Posterior cingulate gyrus (tissue), 11 donors: ENCODE measurements at regions not wholly inside any gene's neighbourhood (a gene's known extent, or its start where the extent isn't known, plus 50 kb on each side); places are given as distances from the start of the nearest gene placed in this dataset.
"Not testable (repeated sequence)": the region's sequence is repeated elsewhere in the genome, so short reads cannot be mapped to it uniquely, and the experiment has no call there.

Experiments used
- DNase-seq, 10 donors: peaks; one replicate each; pipeline versions ENCODE4 v3.0.0 to v3.0.0-alpha.2; 2020 to 2021; ENCODE audit warnings: mixed read lengths in 3 of 10
- intact Hi-C: fragments of 100-400 bp; cut with DNase I; formaldehyde crosslinking; loops from one replicate; pipeline ENCODE4 v1.15.1; 2023

DNA sequence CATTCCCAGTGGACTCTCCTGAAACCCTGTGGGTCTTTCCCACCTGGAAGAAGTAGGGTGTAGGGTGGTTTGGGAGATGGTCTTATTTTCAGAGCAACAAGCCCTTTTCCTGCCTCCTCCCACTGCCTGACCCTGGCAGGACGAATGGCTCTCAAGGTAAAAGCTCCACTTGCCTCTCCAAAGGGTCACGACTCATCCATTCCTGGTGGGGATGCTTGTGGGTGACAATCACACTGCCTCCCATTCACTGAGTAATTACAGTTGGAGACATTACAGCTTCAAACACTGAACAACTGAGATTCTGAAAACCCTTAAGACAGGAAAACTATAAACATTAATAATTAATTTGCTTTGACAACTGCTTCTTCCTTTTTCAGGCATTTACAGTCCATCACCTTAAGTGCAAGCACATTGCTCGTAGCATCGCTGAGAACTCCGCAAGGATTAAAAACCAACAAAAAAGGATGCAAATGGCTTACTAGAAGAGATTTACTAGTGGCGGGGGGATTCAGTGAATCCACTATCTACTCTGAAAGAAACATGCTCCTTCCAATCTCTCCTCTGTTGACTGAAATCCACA, 199.6 kb upstream of the IRS2 start:
- DNase-seq, result no peak

DNA sequence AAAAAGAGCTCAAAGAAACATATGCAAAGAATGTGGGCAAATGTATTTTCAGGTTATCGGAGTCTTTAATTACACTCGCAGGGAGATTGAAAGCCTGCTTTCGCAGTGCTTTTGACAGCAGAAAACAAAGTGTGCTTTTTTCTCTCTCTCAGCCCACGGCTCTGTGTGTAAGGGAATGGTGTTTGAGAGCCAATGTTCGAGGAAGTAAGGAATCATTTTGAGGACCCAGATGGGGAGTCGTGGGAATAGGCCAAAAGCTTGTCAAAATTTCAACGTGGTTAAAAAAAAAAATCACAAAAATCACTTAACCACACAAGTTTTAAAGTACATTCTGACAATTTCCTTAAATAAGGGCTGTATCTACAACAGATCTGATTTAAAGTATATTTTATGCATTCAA, 197.1 kb upstream of the IRS2 start:
- intact Hi-C loops, result no loop called here
- DNase-seq, result no peak

More for the DNA sequence above, 199.6 kb upstream of the IRS2 start:
- intact Hi-C loops, result no loop called here

GRCh38 chr13:109981000-109981399, 194.6 kb upstream of the IRS2 start:
- peak in 1 of 10 donors; percentile 16 for DNase-seq
- intact Hi-C loops, result no loop called here

- DNase-seq, intact Hi-C loops: not testable (repeated sequence)
Observed at GRCh38 chr13:109979676-109980075, 193.3 kb upstream of the IRS2 start.

DNA sequence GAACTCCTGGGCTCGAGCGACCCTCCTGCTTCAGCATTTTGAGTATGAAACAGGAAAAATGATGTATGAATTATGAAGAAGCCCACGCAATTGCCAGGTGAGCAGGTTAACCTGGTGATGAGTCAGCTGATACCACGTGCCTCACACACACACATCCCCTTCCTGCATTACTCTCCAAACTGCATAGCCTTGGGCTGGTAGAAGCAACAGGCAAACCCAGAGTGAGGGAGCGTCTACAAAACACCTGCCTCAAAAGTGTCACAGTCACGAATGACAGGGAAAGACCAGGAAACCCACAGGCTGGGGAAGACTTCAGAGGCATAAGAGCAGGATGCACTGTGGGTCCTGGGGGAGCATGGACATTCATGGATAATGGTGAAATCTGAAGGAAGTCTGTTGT, 192.8 kb upstream of the IRS2 start:
- intact Hi-C loops, result no loop called here
- DNase-seq, result no peak

GRCh38 chr13:109977212-109977968, 191.0 kb upstream of the IRS2 start:
- peak in 1 of 10 donors; percentile 37 for DNase-seq
- intact Hi-C loops, result no loop called here

DNA sequence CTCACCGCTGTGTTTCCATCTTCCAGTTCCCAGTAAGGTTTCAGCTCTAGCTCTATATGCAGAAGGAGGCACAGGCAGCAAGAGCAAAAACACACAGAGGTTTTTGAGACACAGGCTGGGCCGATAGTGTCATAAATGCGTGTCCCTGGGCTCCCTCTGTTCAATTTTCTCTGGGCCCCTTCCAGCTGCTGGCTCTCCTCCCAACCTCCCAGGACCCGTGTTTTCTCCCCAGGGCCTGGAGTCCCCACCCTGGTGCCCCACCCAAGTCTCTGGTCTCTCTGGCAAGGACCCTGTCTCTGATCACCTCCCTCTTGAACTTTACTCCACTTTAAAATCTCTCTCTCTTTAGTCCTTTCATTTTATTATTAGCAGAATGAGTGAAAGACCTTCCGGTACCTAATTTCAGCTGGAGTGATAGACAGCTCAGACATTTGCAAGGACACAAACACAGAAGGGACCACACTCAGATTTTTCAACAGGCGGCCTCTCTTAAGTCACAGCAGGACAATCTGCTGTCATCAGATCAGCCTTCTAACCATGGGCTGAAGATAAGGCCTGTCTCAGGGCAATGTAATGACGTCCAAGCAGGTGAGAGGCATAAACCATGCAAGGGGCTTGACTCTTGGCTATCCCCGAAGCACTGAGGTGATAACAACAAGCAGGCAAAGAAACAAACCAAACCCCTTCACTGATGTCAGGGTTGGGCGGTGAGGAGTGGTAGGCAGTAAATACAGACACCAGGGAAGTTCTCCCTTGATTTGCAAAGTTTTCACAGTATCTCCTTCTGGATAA, 190.0 kb upstream of the IRS2 start:
- peak in 1 of 10 donors; percentile 59 for DNase-seq
- intact Hi-C loops, result no loop called here

GRCh38 chr13:109974354-109974753, 188.0 kb upstream of the IRS2 start:
- intact Hi-C loops, result no loop called here
- no peak for DNase-seq

- intact Hi-C loops, result no loop called here
- no peak for DNase-seq
Observed at GRCh38 chr13:109973279-109973678, 186.9 kb upstream of the IRS2 start.

DNA sequence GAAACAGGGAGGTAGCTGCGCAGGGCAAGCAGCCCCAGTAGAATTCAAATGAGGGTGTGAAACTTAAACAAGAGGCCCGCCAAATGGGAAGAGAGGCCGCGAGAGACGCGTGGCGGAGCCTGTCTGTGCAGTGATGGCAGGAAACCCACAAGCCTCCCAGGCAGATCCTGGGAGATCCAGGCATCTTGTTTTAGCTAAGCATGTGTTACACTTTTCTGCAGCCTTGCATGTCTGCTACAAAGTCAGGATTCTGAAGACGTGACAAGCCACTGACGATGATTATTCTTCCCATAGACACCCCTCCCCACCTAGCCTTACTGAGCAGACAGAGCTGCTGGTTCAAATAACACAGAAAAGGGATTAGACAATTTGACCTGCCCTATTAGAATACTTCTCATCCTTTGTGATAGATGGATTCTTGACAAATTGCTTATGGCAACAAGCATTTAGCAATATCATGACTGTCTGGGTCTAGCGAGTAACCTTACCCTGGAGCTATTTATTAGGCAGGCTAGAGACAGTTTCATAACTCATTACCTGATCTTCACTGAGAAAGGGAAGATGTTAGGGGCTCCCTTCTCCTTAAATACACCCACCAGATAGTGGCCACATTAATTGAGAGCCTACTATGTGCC, 185.2 kb upstream of the IRS2 start:
- DNase-seq, result no peak
- intact Hi-C loops, result no loop called here

DNA sequence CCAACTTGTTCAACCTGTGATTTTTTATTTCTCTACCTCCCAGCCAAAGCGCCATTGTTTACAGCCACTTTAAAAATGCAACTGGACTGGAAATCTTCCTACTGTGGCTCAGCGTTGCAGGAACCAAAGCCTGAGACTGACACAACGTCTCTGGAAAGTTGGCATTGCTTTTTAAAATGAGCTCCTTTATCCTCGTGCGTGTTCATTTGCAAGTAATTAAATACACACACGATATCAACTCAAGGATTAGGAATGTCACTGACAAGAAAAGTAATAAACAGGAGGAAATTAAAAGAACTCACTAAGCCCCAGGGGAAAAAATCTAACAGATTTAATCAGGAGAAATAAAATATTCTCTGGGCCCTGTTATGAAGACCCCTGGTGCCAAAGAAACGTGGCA, 184.6 kb upstream of the IRS2 start:
- no peak for DNase-seq
- intact Hi-C loops, result no loop called here

DNA sequence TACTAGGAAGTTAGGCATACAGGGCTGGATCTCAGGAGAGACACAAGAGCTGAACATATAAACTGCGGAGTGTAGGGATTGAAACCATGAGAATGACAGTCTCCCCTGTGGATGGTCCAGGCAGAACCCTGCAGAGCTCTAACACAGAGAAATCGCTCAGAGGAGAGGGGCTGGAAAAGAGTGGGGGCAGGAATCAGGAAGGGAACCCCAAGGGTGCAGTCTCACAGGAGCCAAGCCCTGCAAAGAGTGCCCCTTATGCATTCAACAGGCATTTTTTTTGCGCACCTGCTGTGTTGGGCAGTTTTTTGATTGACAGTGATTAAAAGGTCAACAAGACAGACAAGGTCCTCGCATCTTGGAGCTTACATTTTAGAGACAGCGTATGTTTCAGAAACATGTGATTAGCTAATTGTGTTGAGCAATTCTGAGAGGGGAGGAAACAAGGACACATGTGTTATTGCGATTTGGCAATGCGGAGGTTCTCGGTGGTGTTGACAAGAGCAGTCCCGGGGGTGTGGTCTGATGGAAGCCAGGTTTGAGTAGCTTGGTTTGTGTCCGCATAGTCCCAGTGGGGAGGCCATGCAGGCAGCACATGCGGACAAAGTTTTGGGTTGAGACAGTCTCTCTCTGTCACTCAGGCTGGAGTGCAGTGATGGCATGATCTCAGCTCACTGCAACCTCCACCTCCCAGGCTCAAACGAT, 182.6 kb upstream of the IRS2 start:
- intact Hi-C loops, result no loop called here
- DNase-seq, result no peak

DNA sequence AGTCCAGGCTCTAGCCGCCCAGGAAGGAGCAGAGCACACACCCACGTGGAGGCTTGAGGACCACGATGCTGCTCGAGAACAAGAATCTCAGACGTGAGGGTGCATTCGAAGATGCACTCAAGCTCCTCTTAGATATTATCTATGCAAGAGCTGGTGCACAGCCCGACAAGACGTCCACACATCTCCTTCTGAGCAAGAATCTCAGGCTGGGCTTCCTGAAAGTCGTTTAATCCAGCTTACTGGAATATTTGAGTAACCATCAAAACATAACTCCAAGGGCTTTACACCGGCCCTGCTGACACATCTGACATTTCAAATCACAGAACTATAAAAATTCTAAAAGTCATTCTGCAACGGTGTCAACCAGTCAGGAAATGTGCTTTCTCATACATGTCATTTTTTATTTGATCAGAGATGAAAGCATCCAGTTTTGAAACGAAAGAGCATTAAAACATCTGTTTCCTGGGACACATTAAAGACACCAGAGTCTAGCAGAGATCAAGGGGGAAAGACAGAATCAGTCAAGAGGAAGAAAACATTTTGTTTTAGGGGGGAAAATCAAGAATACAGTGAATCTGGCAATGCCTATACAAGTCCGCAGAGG, 177.7 kb upstream of the IRS2 start:
- no peak for DNase-seq
- intact Hi-C loops, result no loop called here

- peak in 1 of 10 donors; percentile 55 for DNase-seq
- intact Hi-C loops, result no loop called here
Observed at GRCh38 chr13:109963384-109963783, 177.0 kb upstream of the IRS2 start.

GRCh38 chr13:109959903-109960302, 173.5 kb upstream of the IRS2 start:
- no peak for DNase-seq
- intact Hi-C loops, result no loop called here

DNA sequence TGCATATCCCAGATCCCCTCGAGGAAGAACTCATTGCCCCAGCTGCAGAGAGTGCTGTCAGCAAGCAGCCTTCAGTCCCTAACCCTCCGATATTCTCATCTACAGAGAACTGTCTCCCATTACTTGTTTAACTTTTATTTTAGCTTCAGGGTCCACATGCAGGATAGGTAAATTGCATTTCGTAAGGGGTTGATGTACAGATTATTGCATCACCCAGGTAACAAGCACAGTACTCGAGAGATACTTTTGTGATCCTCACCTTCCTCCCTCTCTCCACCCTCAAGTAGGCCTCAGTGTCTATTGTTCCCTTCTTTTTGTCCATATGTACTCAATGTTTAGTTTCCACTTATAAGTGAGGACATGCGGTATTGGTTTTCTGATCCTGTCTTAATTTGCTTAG, 171.5 kb upstream of the IRS2 start:
- intact Hi-C loops, result no loop called here

DNA sequence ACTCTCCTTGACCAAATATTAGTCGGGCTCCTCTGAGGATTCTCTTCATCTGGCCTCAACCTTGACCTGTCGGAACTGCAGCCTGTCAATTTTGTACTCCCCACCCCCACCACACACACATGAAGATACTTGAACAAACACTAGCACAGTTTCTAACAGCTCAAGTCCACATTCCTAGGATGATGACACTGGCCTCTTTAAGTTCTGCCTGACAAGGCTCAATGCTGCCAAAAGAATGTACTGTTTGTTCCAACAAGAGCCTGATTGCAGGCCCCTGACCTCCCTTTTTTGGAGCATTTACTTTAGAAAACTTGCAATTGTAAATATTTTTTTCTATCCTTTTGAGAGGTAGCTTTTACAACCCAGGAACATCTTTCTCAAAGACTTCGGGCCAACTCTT, 169.2 kb upstream of the IRS2 start:
- intact Hi-C loops, result no loop called here
- no peak for DNase-seq

More for the DNA sequence above, 171.5 kb upstream of the IRS2 start:
- DNase-seq, result no peak

DNA sequence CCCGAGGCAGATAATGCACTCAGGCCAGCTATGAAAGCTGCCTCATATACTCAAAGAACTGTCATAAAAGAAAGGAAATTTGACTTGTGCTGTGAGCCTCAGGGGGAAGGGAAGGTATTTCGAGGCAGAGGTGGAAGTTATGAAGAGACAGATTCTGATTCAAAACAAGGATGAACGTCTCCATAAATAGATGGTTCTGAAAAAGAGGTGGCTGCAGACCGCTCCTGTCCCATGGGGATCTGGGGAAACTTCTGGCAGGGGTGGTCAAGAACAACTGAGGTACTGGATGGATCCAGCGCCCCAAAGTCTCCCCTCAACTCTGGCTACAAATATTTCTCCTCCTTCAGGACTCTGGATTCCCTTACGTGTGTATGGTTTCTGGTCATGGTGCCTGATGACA, 168.1 kb upstream of the IRS2 start:
- intact Hi-C loops, result no loop called here
- DNase-seq, result no peak

- intact Hi-C loops, result no loop called here
- no peak for DNase-seq
Observed at GRCh38 chr13:109951491-109951890, 165.1 kb upstream of the IRS2 start.

DNA sequence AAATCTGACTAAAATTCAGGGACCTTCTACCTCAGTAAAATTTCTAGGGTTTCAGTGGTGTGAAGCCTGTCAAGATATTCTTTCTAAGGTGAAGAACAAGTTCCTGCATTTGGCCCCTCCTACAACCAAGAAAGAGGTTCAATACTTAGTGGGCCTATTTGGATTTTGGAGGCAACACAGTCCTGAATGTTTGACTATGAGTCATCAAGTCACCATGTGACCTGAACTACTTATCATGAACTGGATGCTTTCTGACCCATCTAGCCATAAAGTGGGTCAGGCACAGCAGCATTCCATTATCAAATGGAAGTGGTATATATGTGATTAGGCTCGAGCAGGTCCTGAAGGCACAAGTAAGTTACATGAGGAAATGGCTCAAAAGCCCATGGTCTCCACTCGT, 163.0 kb upstream of the IRS2 start:
- intact Hi-C loops, result no loop called here
- no peak for DNase-seq
